ENCODE measurements at regions not wholly inside any gene's neighbourhood (a gene's known extent, or its start where the extent isn't known, plus 50 kb on each side); places are given as distances from the start of the nearest gene placed in this dataset.

- DNase-seq (ENCODE audit: low spot score in 2 of 2): no peak
- H3K4me3 ChIP-seq (ENCODE audit: low read depth, poor library complexity, severe bottlenecking): no peak overlapping the region
- no peak for TF ChIP-seq POLR2A (IDR thresholded peaks at IDR 0.05)
- no peak for TF ChIP-seq CTCF (IDR thresholded peaks at IDR 0.05)
- WGBS, 2 donors: 62 to 86% methylated on average over 2 of the region's 2 CpGs
- intact Hi-C loops (cut with DNase I; ENCODE audit: low total_unique reads): no loop called here
Observed at GRCh38 chr2:164260506-164260905, 360.8 kb downstream of the GRB14 start.

- intact Hi-C loops (cut with DNase I; ENCODE audit: low total_unique reads): no loop called here
- WGBS, 2 donors: 27 to 37% methylated on average over 3 of the region's 3 CpGs
- no peak overlapping the region for H3K4me3 ChIP-seq (ENCODE audit: low read depth, poor library complexity, severe bottlenecking)
- DNase-seq (ENCODE audit: low spot score in 2 of 2): no peak
- no peak for TF ChIP-seq CTCF (IDR thresholded peaks at IDR 0.05)
- TF ChIP-seq POLR2A (IDR thresholded peaks at IDR 0.05): no peak
Observed at GRCh38 chr2:164257742-164258141, 363.5 kb downstream of the GRB14 start.

- intact Hi-C loops (cut with DNase I; ENCODE audit: low total_unique reads): no loop called here
- no peak for DNase-seq (ENCODE audit: low spot score in 2 of 2)
- H3K4me3 ChIP-seq (ENCODE audit: low read depth, poor library complexity, severe bottlenecking): no peak overlapping the region
- TF ChIP-seq CTCF (IDR thresholded peaks at IDR 0.05): no peak
- TF ChIP-seq POLR2A (IDR thresholded peaks at IDR 0.05): no peak
- WGBS, 2 donors: 74 to 76% methylated on average over 2 of the region's 2 CpGs
Observed at GRCh38 chr2:164252568-164253287, 368.6 kb downstream of the GRB14 start.

GRCh38 chr2:164243315-164243714, 378.0 kb downstream of the GRB14 start:
- no peak for DNase-seq (ENCODE audit: low spot score in 2 of 2)
- no peak for TF ChIP-seq POLR2A (IDR thresholded peaks at IDR 0.05)
- no peak for TF ChIP-seq CTCF (IDR thresholded peaks at IDR 0.05)
- intact Hi-C loops (cut with DNase I; ENCODE audit: low total_unique reads): no loop called here
- H3K4me3 ChIP-seq (ENCODE audit: low read depth, poor library complexity, severe bottlenecking): no peak overlapping the region

GRCh38 chr2:164242409-164242808, 378.9 kb downstream of the GRB14 start:
- intact Hi-C loops (cut with DNase I; ENCODE audit: low total_unique reads): no loop called here
- no peak for DNase-seq (ENCODE audit: low spot score in 2 of 2)
- no peak for TF ChIP-seq CTCF (IDR thresholded peaks at IDR 0.05)
- TF ChIP-seq POLR2A (IDR thresholded peaks at IDR 0.05): no peak
- H3K4me3 ChIP-seq (ENCODE audit: low read depth, poor library complexity, severe bottlenecking): no peak overlapping the region
- 84 to 85% methylated on average over 3 of the region's 3 CpGs for WGBS, 2 donors

GRCh38 chr2:164234074-164234473, 387.2 kb downstream of the GRB14 start:
- no peak overlapping the region for H3K4me3 ChIP-seq (ENCODE audit: low read depth, poor library complexity, severe bottlenecking)
- intact Hi-C loops (cut with DNase I; ENCODE audit: low total_unique reads): no loop called here
- TF ChIP-seq POLR2A (IDR thresholded peaks at IDR 0.05): no peak
- TF ChIP-seq CTCF (IDR thresholded peaks at IDR 0.05): no peak
- 72 to 74% methylated on average over 1 of the region's 1 CpG for WGBS, 2 donors
- no peak for DNase-seq (ENCODE audit: low spot score in 2 of 2)

Data from lower leg skin (tissue), 4 donors.